Urothelium cell line (cell line): ENCODE measurements at regions not wholly inside any gene's neighbourhood (a gene's known extent, or its start where the extent isn't known, plus 50 kb on each side); places are given as distances from the start of the nearest gene placed in this dataset.

ENCODE experiments used
- DNase-seq: peaks from one replicate; pipeline ENCODE4 v3.0.0; 2011; ENCODE audit warnings: low spot score, mixed read lengths
- FAIRE-seq: peaks from 2 replicates; lab custom pipeline; 2011; peaks lifted over from hg19 to GRCh38; lab: Jason Lieb, UNC

- no peak for DNase-seq
- FAIRE-seq: no peak
Measured at GRCh38 chr1:17966341-17966740, 141.3 kb upstream of the IGSF21 start.

- DNase-seq (no peak), FAIRE-seq (no peak)
Measured at GRCh38 chr1:17967623-17968255, 139.9 kb upstream of the IGSF21 start.

- FAIRE-seq (no peak), DNase-seq (no peak)
Measured at GRCh38 chr1:17970757-17971156, 136.8 kb upstream of the IGSF21 start.

GRCh38 chr1:17973694-17974093 lies 133.9 kb upstream of the IGSF21 start:
- no peak for DNase-seq
- FAIRE-seq: no peak

- FAIRE-seq: no peak
- no peak for DNase-seq
Measured at GRCh38 chr1:17976854-17977253, 130.7 kb upstream of the IGSF21 start.

- FAIRE-seq (no peak), DNase-seq (no peak)
Measured at GRCh38 chr1:17978016-17978415, 129.6 kb upstream of the IGSF21 start.

GRCh38 chr1:17979815-17980214 lies 127.8 kb upstream of the IGSF21 start:
- FAIRE-seq (no peak), DNase-seq (no peak)

GRCh38 chr1:17982197-17982596 lies 125.4 kb upstream of the IGSF21 start:
- FAIRE-seq: no peak
- DNase-seq: no peak

- DNase-seq (no peak), FAIRE-seq (no peak)
Measured at GRCh38 chr1:17984583-17984982, 123.0 kb upstream of the IGSF21 start.

GRCh38 chr1:17986156-17986555 lies 121.4 kb upstream of the IGSF21 start:
- FAIRE-seq: no peak
- no peak for DNase-seq

- no peak for FAIRE-seq
- DNase-seq: no peak
Measured at GRCh38 chr1:17990401-17990800, 117.2 kb upstream of the IGSF21 start.

- FAIRE-seq (no peak), DNase-seq (no peak)
Measured at GRCh38 chr1:17991996-17992395, 115.6 kb upstream of the IGSF21 start.

GRCh38 chr1:17992800-17993199 lies 114.8 kb upstream of the IGSF21 start:
- FAIRE-seq (no peak), DNase-seq (no peak)

- FAIRE-seq (no peak), DNase-seq (no peak)
Measured at GRCh38 chr1:17994046-17994445, 113.6 kb upstream of the IGSF21 start.

GRCh38 chr1:17995480-17995879 lies 112.1 kb upstream of the IGSF21 start:
- FAIRE-seq (no peak), DNase-seq (no peak)

- FAIRE-seq (no peak), DNase-seq (no peak)
Measured at GRCh38 chr1:17998889-17999288, 108.7 kb upstream of the IGSF21 start.

GRCh38 chr1:17999884-18000283 lies 107.7 kb upstream of the IGSF21 start:
- no peak for DNase-seq
- FAIRE-seq: no peak

GRCh38 chr1:18001725-18002124 lies 105.9 kb upstream of the IGSF21 start:
- DNase-seq (no peak), FAIRE-seq (no peak)

GRCh38 chr1:18004278-18004677 lies 103.3 kb upstream of the IGSF21 start:
- no peak for FAIRE-seq
- DNase-seq: no peak

- no peak for DNase-seq
- FAIRE-seq: no peak
Measured at GRCh38 chr1:18005238-18005637, 102.4 kb upstream of the IGSF21 start.

- no peak for DNase-seq
- no peak for FAIRE-seq
Measured at GRCh38 chr1:18007391-18008041, 100.1 kb upstream of the IGSF21 start.

- DNase-seq (no peak), FAIRE-seq (no peak)
Measured at GRCh38 chr1:18008081-18008480, 99.5 kb upstream of the IGSF21 start.

- no peak for DNase-seq
- FAIRE-seq: no peak
Measured at GRCh38 chr1:18009055-18009454, 98.5 kb upstream of the IGSF21 start.
